Stimulated activated naive CD8-positive, alpha-beta T cell treated with anti-CD3 and anti-CD28 coated beads, Interleukin-15, Interleukin-2, amounts not matched to agents 100 U/mL and 50 U/mL, for 24 hours (primary cell): ENCODE measurements at regions not wholly inside any gene's neighbourhood (a gene's known extent, or its start where the extent isn't known, plus 50 kb on each side); places are given as distances from the start of the nearest gene placed in this dataset.

ENCODE experiments used
- ATAC-seq: fragments of 150-1000 bp; cut with Tn5 transposase; one replicate; pipeline ENCODE4 v1.10.0; 2021
- DNase-seq: peaks from one replicate; pipeline ENCODE4 v3.0.0; 2021

GRCh38 chr2:120677221-120677620 is 58.4 kb upstream of the GLI2 start:
- no peak for DNase-seq
- no peak for ATAC-seq

DNA sequence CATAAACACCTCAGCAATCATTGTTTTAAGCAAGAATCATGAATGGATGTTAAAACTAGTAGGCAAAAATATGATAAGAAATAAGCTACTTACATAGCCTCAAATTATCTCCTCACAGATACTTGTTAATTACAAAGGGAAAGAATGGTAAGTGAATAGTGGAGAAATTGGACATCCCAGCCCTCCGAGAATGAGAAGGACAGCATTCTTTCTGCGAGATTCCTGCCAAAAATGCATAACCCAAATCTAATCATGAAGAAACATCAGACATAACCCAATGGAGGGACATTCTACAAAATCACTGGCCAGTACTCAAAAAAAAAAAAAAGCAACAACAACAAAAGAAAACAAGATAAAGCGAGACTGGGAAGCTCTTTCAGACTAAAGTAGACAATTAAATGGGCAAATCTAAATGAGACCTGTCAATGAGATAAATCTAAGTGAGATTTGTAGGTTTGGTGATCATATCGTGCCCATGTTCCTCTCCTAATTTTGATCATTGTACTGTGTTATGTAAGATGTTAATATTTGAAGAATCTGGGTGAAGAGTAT is 57.9 kb upstream of the GLI2 start:
- ATAC-seq (no peak), DNase-seq (no peak)

GRCh38 chr2:120678251-120678650 is 57.4 kb upstream of the GLI2 start:
- DNase-seq (no peak), ATAC-seq (no peak)

- ATAC-seq: no peak
- DNase-seq: no peak
Observed at GRCh38 chr2:120678926-120679325, 56.7 kb upstream of the GLI2 start.

DNA sequence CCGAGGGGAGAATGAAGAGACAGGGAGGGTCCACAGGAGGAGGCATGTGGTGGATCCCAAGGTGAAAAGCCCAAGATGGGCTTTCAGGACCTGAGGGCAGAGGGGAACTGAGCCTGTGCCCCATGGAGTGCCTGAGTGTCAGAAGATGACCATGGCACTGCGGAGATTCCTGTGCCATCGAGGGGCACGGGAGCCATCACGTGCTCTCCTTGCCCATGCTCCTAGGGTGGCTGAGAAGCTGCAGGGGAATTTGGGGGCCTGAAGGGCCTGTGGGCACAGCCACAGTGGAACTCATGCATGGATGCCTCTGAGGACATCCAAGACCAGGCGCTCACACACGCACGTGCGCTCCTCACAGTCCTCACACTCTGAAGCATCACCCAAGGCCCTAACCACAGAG is 56.1 kb upstream of the GLI2 start:
- no peak for ATAC-seq
- no peak for DNase-seq

- peak; percentile 78 for DNase-seq
- peak; percentile 63 for ATAC-seq
Observed at GRCh38 chr2:120680136-120680761, 55.4 kb upstream of the GLI2 start.

GRCh38 chr2:120681181-120681580 is 54.5 kb upstream of the GLI2 start:
- no peak for DNase-seq
- ATAC-seq: no peak

DNA sequence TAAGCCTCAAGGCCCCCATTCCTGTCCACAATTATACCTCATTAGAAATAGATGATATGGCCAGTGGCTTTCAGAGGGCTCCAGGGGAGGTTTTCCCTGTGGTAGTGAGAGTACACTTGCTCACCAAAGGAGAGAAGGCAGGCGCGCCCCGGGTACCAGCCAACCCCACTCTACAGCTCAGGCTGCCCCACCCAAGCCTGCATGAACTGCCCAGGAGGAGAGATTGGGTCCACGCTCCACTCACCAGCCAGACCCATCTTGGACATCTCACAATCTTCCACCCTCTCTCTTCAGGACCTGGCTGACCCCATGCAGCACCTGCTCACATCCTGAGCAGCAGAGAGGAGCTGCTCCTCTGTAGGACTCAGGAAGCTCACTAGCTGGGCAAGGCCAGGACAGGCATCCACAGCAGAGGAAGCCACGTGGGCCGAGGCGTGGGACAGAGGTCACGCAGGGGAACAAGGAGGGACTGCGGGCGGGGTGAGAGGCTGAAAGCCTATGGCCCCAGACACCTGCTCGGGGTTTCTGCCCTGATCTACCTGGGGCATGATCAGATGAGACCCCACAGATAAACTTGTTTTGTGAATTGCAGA is 53.9 kb upstream of the GLI2 start:
- DNase-seq (no peak), ATAC-seq (no peak)

DNA sequence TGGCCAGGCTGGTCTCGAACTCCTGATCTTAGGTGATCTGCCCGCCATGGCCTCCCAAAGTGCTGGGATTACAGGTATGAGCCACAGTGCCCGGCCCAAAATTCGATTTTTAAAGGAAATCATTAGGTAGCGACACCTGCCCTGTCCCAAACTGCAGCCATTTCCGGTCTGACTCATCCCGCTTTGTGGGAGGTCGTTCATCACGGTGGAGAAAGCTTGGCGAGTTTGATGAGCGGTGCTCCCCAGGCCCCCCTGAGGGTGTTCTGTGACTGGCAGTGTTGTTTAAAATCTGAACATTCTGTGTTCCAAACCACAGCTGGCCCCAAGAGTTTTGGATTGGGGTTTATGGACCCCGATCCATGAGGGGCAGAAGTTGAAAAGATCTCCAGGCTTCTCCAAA is 53.0 kb upstream of the GLI2 start:
- DNase-seq (no peak), ATAC-seq (no peak)

GRCh38 chr2:120683081-120683480 is 52.6 kb upstream of the GLI2 start:
- ATAC-seq (no peak), DNase-seq (no peak)

DNA sequence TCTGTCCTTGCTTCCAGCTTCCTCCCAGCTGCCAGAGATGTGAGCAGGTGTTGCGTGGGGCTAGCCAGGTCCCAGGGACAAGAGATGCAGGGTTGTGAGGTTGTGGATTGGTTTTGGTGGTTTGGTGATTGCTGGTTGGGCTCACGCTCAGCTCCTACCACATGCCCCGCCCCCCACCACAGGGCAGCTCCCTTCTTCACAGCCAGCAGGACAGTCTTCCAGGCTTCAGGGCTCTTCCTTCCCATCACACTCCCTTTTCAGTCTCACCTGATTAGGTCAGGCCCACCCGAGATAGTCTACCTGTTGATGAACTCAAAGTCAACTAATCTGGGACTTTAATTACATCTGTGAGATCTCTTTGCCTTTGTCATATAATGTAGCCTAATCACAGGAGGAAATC is 52.0 kb upstream of the GLI2 start:
- no peak for ATAC-seq
- DNase-seq: no peak

DNA sequence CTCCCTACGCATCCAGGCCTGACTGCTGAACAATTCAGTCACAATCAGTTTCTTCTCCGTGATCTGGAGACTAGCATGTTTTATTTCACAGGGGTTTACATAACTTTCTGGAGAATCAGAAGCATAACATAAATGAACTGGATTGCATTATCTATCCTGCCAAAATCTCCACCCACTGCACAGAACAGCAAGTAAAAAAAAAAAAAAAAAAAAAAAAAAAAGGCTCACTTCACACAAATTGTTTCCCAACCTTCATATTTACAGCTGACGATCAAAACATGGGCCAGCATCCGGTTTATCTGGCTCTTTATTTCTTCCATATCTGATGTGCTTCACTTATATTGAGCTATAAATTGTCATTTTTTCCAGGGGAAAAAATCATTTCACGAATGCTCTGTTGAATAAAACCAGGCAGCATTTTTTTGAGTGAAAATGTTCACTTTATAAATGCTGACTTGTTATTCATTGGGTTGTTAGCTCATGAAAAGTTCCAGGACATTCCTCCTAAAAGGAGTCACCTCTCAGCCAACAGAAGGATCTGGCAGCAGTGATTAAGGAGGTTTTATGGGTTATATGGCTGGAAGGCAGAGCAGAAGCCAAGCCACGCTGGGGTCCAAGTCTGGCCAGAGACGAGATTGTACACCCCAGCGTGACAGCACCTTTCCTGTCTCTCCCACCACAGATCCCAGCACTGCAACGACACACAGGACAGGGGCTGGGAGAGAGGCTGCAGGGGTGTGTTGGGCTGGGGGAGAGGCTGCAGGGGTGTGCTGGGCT is 51.2 kb upstream of the GLI2 start:
- ATAC-seq: no peak
- DNase-seq: no peak

GRCh38 chr2:120685066-120685973 is 50.3 kb upstream of the GLI2 start:
- no peak for DNase-seq
- ATAC-seq: no peak
